ENCODE measurements at regions not wholly inside any gene's neighbourhood (a gene's known extent, or its start where the extent isn't known, plus 50 kb on each side); places are given as distances from the start of the nearest gene placed in this dataset.

DNA sequence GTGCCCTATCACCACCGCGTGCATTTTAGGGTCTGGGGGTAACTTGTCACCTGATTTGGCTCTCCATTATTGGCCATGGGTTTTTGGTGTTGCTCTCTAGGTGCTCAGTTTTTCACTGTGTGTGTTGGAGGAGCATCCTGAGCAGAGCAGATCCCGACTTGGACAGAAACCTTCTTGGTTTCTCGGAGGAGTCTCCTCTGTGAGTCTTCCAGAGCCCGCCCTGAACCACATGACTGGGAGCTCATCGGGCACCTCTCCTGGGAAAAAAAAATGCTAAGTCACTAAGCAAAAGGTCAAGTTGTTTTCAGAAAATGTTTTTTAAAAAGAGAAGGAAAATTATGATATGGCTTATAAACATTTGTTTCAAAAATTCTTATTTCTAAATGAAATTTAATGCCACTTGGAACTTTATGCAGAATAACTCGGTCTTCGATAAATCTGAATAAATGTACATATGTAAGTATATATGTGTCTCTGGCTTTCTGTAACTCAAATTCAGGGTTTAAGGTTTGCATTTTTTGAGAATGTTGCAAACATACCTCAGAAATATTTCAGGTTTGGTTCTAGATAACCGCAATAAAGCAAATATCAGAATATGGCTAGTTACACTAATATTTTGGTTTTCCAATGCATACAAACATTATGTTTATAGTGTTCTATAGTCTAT lies 255.2 kb downstream of the AUH start (continued):
- TF ChIP-seq, protein P1, sequence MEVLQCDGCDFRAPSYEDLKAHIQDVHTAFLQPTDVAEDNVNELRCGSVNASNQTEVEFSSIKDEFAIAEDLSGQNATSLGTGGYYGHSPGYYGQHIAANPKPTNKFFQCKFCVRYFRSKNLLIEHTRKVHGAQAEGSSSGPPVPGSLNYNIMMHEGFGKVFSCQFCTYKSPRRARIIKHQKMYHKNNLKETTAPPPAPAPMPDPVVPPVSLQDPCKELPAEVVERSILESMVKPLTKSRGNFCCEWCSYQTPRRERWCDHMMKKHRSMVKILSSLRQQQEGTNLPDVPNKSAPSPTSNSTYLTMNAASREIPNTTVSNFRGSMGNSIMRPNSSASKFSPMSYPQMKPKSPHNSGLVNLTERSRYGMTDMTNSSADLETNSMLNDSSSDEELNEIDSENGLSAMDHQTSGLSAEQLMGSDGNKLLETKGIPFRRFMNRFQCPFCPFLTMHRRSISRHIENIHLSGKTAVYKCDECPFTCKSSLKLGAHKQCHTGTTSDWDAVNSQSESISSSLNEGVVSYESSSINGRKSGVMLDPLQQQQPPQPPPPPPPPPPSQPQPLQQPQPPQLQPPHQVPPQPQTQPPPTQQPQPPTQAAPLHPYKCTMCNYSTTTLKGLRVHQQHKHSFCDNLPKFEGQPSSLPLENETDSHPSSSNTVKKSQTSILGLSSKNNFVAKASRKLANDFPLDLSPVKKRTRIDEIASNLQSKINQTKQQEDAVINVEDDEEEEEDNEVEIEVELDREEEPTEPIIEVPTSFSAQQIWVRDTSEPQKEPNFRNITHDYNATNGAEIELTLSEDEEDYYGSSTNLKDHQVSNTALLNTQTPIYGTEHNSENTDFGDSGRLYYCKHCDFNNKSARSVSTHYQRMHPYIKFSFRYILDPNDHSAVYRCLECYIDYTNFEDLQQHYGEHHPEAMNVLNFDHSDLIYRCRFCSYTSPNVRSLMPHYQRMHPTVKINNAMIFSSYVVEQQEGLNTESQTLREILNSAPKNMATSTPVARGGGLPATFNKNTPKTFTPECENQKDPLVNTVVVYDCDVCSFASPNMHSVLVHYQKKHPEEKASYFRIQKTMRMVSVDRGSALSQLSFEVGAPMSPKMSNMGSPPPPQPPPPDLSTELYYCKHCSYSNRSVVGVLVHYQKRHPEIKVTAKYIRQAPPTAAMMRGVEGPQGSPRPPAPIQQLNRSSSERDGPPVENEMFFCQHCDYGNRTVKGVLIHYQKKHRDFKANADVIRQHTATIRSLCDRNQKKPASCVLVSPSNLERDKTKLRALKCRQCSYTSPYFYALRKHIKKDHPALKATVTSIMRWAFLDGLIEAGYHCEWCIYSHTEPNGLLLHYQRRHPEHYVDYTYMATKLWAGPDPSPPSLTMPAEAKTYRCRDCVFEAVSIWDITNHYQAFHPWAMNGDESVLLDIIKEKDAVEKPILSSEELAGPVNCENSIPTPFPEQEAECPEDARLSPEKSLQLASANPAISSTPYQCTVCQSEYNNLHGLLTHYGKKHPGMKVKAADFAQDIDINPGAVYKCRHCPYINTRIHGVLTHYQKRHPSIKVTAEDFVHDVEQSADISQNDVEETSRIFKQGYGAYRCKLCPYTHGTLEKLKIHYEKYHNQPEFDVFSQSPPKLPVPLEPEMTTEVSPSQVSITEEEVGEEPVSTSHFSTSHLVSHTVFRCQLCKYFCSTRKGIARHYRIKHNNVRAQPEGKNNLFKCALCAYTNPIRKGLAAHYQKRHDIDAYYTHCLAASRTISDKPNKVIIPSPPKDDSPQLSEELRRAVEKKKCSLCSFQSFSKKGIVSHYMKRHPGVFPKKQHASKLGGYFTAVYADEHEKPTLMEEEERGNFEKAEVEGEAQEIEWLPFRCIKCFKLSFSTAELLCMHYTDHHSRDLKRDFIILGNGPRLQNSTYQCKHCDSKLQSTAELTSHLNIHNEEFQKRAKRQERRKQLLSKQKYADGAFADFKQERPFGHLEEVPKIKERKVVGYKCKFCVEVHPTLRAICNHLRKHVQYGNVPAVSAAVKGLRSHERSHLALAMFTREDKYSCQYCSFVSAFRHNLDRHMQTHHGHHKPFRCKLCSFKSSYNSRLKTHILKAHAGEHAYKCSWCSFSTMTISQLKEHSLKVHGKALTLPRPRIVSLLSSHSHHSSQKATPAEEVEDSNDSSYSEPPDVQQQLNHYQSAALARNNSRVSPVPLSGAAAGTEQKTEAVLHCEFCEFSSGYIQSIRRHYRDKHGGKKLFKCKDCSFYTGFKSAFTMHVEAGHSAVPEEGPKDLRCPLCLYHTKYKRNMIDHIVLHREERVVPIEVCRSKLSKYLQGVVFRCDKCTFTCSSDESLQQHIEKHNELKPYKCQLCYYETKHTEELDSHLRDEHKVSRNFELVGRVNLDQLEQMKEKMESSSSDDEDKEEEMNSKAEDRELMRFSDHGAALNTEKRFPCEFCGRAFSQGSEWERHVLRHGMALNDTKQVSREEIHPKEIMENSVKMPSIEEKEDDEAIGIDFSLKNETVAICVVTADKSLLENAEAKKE (CRISPR knock-in tag; IDR thresholded peaks at IDR 0.05): no peak
- TF ChIP-seq ZNF114 (CRISPR knock-in tag; IDR thresholded peaks at IDR 0.05): no peak

DNA sequence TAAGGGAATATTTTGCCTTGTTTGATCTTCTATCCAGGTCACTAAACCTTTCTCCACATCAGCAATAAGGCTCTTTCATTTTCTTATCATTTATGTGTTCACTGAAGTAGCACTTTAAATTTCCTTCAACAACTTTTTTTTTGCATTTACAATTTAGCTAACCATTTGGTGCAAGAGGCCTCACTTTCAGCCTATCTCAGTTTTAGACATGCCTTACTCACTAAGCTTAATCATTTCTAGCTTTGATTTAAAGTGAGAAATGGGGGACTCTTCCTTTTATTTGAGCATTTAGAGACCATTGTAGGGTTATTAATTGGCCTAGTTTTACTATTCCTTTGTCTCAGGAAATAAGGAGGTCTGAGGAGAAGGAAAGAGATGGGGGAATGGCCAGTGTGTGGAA lies 250.5 kb downstream of the AUH start:
- Histone ChIP-seq H3F3A (replicated peaks; ENCODE audit: low read depth) (no peaks in the 10 kb centered on the region), H3K9me2 (ENCODE audit: insufficient read depth) (no peaks in the 10 kb centered on the region; the same call in 1 of the 2 replicates), H4K20me1 (replicated peaks; ENCODE audit: insufficient read depth) (no peaks in the 10 kb centered on the region), H3K27me3 (ENCODE audit: insufficient read depth) (no peaks in the 10 kb centered on the region), H3K4me3 (no peak overlapping the region), H3K4me1 (ENCODE audit: insufficient read depth) (no peaks in the 10 kb centered on the region), H3K79me2 (replicated peaks; ENCODE audit: insufficient read depth) (no peaks in the 10 kb centered on the region), H3K36me3 (ENCODE audit: insufficient read depth) (no peaks in the 10 kb centered on the region), H3K4me2 (no peak overlapping the region), H2AFZ (no peak overlapping the region), H3K27ac (ENCODE audit: low read depth) (no peak overlapping the region)
- H3K27me3 Mint-ChIP-seq (ENCODE audit: insufficient read depth, low read depth, poor library complexity): no peaks in the 10 kb centered on the region
- H3K9me3 Mint-ChIP-seq: peaks cover 18% of the 10 kb centered on the region; the same call in 2 of the 3 replicates
- H3K27ac Mint-ChIP-seq: no peak overlapping the region
- H3K4me3 Mint-ChIP-seq: no peak overlapping the region
- ATAC-seq (no peak), DNase-seq (ENCODE audit: low spot score) (no peak)
- H3K36me3 Mint-ChIP-seq (ENCODE audit: low read depth): peaks cover 10% of the 10 kb centered on the region; the same call in 1 of the 3 replicates
- no peaks in the 10 kb centered on the region for H3K4me1 Mint-ChIP-seq
- TF ChIP-seq JUNB (IDR thresholded peaks at IDR 0.05; ENCODE audit: unreplicated experiment): no peak
- TF ChIP-seq STAT1 (IDR thresholded peaks at IDR 0.05; ENCODE audit: unreplicated experiment): no peak
- no peak for TF ChIP-seq EZH2 (IDR thresholded peaks at IDR 0.05; ENCODE audit: low read depth, unreplicated experiment)
- TF ChIP-seq, protein P2, sequence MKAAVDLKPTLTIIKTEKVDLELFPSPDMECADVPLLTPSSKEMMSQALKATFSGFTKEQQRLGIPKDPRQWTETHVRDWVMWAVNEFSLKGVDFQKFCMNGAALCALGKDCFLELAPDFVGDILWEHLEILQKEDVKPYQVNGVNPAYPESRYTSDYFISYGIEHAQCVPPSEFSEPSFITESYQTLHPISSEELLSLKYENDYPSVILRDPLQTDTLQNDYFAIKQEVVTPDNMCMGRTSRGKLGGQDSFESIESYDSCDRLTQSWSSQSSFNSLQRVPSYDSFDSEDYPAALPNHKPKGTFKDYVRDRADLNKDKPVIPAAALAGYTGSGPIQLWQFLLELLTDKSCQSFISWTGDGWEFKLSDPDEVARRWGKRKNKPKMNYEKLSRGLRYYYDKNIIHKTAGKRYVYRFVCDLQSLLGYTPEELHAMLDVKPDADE (IDR thresholded peaks at IDR 0.05): no peak
- TF ChIP-seq, protein P3, sequence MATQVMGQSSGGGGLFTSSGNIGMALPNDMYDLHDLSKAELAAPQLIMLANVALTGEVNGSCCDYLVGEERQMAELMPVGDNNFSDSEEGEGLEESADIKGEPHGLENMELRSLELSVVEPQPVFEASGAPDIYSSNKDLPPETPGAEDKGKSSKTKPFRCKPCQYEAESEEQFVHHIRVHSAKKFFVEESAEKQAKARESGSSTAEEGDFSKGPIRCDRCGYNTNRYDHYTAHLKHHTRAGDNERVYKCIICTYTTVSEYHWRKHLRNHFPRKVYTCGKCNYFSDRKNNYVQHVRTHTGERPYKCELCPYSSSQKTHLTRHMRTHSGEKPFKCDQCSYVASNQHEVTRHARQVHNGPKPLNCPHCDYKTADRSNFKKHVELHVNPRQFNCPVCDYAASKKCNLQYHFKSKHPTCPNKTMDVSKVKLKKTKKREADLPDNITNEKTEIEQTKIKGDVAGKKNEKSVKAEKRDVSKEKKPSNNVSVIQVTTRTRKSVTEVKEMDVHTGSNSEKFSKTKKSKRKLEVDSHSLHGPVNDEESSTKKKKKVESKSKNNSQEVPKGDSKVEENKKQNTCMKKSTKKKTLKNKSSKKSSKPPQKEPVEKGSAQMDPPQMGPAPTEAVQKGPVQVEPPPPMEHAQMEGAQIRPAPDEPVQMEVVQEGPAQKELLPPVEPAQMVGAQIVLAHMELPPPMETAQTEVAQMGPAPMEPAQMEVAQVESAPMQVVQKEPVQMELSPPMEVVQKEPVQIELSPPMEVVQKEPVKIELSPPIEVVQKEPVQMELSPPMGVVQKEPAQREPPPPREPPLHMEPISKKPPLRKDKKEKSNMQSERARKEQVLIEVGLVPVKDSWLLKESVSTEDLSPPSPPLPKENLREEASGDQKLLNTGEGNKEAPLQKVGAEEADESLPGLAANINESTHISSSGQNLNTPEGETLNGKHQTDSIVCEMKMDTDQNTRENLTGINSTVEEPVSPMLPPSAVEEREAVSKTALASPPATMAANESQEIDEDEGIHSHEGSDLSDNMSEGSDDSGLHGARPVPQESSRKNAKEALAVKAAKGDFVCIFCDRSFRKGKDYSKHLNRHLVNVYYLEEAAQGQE (IDR thresholded peaks at IDR 0.05; ENCODE audit: unreplicated experiment): no peak
- TF ChIP-seq CREB1 (CRISPR knock-in tag; IDR thresholded peaks at IDR 0.05; ENCODE audit: low read depth): no peak
